GM18502 (cell line): ENCODE measurements at regions not wholly inside any gene's neighbourhood (a gene's known extent, or its start where the extent isn't known, plus 50 kb on each side); places are given as distances from the start of the nearest gene placed in this dataset.

Experiments used
- ATAC-seq: cut with Tn5 transposase; IDR thresholded peaks from one replicate; pipeline ENCODE4 v1.9.1; 2021; ENCODE audit warnings: mild to moderate bottlenecking; ENCODE audit not compliant: unreplicated experiment, poor library complexity

DNA sequence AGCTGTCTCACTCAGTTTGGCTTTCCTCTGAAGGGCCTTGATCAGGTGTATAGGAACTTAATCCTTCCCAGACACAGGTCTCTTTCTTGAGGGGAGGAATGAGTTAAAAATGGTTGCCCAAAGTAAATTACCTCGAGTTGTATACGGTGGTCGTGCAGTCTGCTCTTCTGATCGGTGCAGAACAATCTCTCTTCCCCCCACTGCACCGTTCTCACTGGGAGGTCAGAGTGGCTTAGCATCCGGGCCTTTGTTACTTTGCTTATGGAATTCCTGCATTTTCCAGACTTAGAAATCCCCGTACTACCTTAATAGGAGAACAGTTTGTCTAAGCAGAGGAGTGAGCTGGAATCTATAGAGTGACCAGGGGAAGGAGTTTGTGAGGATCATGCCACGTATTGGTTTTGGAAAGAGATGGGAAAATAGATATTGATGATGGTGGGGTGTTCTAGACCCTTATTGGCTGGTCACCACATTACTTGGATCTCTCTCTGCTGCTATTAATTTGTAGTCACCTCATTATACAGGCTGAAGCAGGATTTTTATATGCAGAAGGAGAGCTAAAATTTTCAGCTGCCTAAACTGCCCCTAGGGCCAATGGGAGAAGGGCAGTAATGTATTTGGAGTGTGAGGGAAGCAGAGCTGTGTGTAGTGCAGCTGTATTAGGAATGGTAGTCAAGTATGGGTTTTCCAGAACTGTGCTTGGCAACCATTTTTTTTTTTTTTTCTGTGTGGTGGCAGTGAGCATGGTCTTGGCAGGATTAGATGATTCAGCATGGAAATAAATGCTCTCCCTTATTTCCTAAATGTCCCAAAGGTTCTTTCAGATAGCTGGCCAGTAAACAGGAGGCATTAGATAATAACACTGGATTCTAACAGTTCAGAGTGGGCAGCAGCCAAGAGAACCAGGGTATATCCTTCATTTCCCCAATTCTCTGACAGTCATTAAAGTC is 81.5 kb downstream of the NDUFS5 start:
- no peak for ATAC-seq

- ATAC-seq = no peak
Measured at GRCh38 chr1:39109644-39110043, 83.5 kb downstream of the NDUFS5 start.

DNA sequence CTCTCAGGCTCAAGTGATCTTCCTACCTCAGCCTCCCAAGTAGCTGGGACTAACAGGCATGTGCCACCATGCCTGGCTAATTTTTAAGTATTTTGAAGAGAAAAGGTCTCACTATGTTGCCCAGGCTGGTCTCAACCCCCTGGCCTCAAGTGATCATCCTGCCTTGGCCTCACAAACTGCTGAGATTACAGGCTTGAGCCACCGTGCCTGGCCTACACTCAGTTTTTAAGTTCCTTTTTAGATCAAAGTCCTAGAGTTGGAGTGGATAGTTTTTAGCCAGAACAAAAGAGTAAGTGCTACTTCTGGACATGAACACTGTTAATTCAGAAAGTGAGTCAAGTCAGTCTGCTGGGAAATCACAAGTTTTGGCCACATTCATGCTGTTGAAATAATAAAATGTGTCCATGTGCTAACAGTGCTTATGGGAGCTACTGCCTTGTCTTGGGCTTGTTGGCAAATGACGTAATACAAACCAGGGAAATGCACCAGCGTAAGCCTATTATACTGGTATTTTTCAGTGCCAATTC is 84.2 kb downstream of the NDUFS5 start:
- no peak for ATAC-seq

DNA sequence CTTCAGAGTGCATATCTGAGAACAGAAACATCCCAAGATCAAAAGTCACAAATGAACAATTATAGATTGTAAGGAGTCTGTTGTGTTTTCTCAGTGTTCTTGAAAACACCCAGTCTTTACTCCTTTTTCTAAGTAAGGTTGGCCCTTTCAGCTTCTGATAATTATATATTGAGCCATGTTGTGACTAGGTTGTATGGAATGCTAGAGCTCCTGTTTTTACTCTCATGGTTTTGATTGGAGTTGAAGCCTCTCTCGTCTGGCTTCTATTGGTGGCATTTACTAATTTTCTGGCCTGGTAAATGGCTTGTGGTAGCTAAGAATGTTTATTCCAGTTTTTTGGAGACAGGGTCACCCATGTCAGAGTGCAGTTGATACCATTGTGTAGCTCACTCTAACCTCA is 84.7 kb downstream of the NDUFS5 start:
- ATAC-seq = no peak

- no peak for ATAC-seq
Measured at GRCh38 chr1:39113109-39113743, 87.1 kb downstream of the NDUFS5 start.

DNA sequence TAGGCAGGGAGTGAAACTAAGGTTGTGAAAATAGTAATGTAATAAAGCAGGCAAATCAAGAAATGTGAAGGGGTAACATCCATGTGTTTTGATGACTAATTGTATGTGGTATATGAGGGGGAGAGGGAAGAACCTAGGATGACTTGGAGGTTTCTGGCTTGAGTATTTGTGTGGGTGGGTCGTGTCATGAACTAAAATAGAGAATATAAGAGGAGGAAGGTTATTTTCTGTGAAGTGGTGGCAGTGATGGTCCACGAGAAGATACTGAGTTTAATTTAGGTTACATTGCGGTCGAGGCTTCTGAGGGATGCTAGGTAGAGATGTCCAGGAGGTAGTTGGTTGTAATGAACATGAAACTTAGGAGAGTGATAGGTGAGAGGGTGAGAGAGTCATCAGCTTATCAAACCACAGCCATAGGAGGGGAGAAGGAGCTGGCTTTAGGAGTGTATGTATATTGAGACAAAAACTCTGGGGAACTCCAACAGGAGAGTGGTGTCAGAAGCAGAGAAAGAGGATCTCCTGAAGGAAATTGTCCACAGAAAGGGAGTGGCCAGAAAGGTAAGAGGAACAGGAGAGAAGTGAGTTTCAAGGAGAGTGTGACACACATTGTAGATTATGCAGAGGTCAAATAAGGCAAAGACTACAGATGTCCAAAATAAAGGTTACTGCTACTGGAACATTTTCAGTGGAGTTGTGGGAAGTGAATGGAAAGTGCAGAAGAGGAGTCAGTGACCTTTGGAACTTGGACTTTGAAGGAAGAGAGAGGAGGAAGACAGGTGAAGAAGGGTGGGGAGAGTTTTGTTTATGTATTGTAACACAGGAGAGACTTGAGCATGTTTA is 89.0 kb upstream of the MACF1 start:
- no peak for ATAC-seq

GRCh38 chr1:39116116-39116607 is 88.3 kb upstream of the MACF1 start:
- ATAC-seq = no peak

GRCh38 chr1:39116860-39117728 is 87.4 kb upstream of the MACF1 start:
- no peak for ATAC-seq

- no peak for ATAC-seq
Measured at GRCh38 chr1:39117899-39118450, 86.5 kb upstream of the MACF1 start.

- no peak for ATAC-seq
Measured at GRCh38 chr1:39122056-39122455, 82.4 kb upstream of the MACF1 start.

- no peak for ATAC-seq
Measured at GRCh38 chr1:39124282-39124681, 80.2 kb upstream of the MACF1 start.

DNA sequence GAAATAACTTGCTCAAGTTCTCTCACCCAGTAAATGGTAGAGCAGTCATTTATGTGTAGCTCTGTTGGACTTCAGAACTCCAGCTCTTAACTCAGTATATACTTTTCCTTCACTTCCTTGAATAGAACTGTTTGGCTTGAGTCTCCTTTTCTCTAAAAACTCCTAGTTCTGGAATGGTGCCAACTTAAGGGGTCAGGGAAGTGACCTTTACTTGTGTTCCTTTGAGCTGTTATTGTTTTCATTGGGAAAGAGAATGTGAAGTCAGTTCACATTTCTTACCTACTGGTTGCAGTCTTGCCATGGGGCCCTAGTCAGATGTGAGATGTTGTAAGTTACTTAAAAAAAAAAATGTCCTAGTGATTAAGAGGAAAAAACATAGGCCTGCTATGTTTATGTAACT is 77.0 kb upstream of the MACF1 start:
- ATAC-seq = no peak

GRCh38 chr1:39128126-39128525 is 76.4 kb upstream of the MACF1 start:
- ATAC-seq = no peak

- ATAC-seq = no peak
Measured at GRCh38 chr1:39128959-39129358, 75.5 kb upstream of the MACF1 start.

- ATAC-seq = no peak
Measured at GRCh38 chr1:39129514-39129913, 75.0 kb upstream of the MACF1 start.

GRCh38 chr1:39130325-39130724 is 74.2 kb upstream of the MACF1 start:
- no peak for ATAC-seq

GRCh38 chr1:39131940-39132339 is 72.6 kb upstream of the MACF1 start:
- no peak for ATAC-seq

GRCh38 chr1:39132505-39133339 is 71.8 kb upstream of the MACF1 start:
- no peak for ATAC-seq
